Activated T-cell treated with anti-CD3 and anti-CD28 coated beads, Interleukin-2, amount 50 U/mL, for 48 hours (primary cell): ENCODE measurements at regions not wholly inside any gene's neighbourhood (a gene's known extent, or its start where the extent isn't known, plus 50 kb on each side); places are given as distances from the start of the nearest gene placed in this dataset.
"Not testable (repeated sequence)": the region's sequence is repeated elsewhere in the genome, so short reads cannot be mapped to it uniquely, and the experiment has no call there.

Experiments used
- DNase-seq, 2 experiments: peaks; one replicate each; pipeline ENCODE4 v3.0.0-alpha.2; 2020

DNA sequence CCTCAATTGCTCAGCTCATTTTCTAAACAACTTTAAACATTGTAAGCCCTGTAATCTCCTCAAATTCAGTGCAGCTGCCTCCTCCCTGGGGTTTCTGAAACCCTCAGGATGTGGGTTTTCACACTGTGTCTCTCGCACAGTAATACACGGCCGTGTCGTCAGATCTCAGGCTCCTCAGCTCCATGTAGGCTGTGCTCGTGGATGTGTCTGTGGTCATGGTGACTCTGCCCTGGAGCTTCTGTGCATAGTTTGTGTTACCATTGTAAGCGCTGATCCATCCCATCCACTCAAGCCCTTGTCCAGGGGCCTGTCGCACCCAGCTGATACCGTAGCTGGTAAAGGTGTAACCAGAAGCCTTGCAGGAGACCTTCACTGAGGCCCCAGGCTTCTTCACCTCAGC lies 658.4 kb downstream of the TMEM121 start:
- peak; percentile 73 to 77 for DNase-seq

DNA sequence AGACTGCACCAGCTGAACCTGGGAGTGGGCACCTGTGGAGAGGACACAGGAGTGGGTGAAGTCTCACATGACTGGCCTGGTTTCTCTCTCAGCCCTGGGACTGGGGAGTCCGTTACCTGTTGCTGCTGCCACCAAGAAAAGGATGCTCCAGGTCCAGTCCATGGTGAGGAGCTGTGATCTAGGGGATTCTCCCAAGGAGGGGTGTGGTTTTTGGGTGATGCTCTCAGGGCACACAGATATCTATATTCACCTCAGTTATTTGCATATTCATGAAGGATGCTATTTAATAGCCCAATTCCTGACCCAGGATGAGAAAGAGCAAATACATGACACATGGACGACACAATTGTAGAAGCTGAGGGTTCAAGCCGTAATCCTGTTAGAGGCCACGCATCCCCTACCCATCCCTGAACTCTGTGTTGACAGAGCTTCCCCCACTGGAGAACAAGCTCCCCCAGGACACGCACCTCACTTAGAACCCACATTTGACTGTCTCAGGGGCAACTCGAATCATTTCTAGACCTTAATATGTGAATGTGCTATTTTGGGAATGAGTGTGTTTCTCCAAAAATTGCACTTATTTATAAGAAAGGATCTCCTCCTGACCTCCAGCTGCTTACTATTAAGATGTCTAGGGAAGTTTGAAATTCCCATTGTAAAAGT lies 658.9 kb downstream of the TMEM121 start:
- DNase-seq, result not testable (repeated sequence)

DNA sequence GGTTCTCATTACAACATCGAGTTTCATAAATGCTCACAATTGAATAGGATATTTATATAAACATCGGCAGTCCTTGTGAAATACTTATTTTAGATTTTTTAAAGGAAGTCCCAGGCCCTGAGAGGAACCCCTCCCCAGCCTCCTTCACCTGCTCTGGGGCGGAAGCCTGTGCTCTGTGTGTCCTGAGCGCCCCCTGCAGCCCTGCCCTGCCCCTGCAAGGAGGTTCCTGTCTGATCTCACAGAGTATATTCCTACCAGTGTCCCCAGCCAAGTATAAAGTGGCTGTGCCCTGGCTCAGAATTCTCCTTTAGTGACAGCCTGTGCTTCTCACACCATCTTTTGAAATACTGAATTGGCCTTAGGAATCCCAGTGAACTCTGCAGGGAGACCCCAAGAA lies 659.5 kb downstream of the TMEM121 start:
- DNase-seq, result peak; percentile 77 to 81

DNA sequence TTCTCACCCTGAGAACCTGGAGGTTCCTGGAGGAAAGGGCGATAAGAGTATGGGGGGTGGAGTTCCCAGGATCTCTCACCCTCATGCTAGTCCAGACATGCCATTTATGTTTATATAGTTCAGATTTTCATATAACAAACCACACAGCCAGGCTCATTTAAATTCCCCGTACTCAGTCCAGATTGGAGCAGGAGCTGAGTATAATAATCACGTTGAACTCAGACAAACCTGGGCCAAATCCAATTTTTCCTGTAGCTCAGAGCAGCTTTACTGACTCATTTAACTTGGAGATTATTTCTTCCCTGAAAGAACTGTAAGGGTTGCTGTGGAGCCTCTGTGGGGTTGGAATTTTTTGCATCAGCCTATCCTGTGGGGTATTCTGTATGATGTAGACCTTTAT lies 660.8 kb downstream of the TMEM121 start:
- no peak for DNase-seq

DNA sequence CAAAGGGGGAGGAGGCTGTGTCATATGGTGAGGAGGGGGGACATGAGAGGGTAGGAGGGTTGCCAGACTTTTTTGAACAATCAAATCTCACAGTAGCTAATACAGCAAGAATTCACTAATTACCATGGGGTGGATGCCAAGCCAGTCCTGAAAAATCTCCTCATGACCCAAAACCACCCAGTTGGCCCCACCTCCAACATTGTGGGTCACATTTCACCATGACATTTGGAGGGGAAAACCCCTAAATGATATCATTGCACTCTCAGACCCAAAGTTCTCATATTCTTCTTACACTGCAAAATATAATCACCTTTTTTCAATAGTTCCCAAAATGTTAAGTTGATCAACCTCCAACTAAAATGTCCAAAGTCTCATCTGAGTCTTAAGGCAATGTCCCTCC lies 666.3 kb downstream of the TMEM121 start:
- DNase-seq, result peak; percentile 58 to 63

DNA sequence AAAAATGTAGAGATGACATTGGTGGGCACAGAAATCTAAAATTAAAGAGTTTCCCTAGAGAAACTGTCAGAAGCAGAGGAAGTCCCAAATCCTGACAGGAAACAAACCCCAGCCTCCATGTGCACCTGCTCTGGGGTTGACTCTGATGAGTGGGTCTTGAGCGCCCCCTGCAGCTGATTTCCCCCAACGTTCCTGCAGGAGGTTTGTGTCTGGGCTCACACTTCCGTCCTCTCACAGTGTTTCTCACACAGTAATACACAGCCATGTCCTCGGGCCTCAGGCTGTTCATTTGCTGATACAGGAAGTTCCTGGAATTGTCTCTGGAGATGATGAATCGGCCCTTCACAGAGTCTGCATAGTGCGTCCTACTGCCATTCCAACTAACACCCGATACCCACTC lies 670.1 kb downstream of the TMEM121 start:
- peak; percentile 86 to 88 for DNase-seq

DNA sequence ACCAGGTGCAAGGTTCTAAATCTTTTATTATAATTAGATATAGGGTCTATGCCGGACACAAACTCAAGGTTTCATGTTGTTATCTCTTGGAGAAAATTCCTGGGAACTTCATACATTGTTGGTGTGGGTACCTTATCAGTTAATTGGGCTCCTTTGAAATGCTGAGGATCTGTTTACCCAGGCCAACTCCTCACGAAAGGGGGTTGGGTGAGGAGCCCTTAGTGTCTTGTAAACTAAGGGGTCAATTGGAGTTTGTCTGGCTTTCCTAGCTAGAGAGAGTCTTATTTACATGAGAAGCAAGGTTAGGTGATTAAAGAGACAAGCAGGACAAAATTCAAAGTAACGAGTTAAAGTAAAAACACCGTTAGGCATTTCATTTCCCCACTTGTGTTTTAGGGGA lies 670.9 kb downstream of the TMEM121 start:
- DNase-seq, result not testable (repeated sequence)

DNA sequence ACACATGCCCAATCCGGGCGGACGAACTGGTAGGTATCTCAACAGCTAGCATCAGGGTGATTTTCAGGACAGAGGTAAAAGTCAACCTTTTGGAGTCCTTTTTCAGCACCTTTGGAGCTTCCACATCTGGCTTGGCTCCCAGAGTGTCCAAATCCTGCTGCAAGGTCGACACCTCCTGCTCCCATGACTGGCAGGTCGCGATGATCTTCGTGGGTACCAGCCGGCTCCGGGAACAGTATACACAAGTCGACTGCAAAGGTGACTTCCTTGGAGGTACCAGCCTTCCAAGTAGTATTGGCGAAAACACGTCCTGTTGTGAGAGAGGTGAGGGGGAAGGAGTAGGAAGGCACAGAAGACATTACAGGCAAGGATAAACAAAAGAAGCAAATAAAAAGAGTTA lies 672.7 kb downstream of the TMEM121 start:
- no peak for DNase-seq

DNA sequence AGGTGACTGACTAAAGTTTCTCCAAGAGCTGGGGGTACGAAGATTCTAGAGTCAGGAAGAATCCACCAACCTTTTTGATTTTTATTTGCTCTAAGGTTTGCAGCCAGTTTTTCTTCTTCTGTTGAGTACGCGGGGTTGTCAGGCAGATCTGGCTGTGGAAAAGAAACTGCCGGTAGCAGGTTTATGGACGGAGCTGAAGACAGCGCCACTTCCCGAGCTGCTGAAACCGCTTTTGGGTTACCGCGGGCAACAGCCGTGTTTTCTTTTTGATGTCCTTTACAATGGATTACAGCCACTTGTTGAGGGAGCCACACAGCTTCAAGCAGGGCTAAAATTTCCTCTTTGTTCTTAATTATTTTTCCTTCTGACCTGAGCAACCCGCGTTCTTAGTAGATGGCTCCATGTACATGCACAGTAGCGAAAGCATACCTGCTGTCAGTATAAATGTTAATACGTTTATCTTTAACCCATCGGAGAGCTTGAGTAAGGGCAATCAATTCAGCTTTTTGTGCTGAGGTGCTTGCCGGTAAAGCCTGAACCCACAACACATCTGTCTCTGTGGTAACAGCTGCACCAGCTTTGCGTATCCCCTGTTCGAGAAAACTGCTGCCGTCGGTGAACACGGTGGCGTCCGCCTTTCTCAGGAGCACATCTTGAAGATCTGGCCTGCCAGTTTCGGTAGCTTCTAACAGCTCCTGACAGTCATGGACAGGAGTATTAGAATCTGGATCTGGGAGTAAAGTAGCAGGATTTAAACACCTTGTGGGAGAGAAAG lies 674.3 kb downstream of the TMEM121 start:
- DNase-seq, result peak in 1 of 2 experiments; percentile 34

DNA sequence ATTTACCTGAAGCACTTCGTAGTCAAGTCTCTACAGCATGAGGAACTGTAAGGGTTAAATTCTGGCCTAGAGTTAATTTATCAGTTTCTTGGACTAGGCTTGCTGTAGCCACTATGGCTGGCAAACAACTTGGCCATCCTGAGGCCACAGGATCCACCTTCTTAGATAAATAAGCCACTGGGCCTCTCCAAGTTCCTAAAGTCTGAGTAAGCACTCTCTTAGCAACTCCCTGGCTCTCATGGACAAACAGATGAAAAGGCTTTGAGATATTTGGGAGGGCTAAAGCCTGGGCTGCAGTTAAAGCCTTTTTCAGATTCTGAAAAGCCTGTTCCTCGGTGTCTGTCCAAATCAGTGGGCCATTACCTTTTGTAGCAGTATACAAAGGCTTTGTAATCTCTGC lies 675.0 kb downstream of the TMEM121 start:
- no peak for DNase-seq

DNA sequence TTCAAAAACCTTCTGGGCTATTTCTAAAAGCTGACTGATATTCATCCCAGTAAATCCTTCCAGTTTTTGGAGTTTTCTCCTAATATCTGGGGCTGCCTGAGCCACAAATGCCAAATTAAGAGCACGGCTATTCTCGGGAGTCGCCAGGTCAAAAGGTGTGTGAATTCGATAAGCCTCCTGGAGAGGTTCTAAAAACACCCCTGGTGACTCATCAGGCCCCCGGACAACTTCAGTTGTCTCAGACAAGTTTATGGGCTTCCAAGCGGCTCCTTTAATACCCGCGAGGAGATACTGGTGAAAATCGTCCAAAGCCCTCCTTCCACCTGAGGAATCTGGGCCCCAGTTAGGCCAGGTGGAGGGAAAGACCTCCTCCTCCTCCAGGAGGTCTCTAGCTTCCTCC lies 677.1 kb downstream of the TMEM121 start:
- no peak for DNase-seq

DNA sequence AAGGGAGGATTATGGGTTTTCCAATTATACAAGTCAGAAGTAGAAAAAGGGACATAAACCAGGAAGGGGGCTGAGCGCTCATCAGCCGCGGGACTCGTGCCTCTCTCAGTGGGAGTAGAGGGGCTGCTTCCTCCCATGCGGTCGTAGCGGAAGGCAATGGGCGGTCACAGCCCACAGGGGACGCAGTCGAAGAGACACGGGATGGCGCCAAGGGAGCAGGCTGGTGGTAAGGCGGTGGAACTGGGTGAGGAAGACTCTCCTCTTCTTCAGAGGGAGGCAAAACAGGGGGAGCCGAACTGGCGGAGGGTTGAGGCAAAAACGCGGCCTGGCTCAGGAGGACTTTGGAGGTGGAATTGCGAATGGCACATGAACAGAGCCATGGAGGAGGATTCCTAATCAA lies 677.7 kb downstream of the TMEM121 start:
- DNase-seq, result no peak

DNA sequence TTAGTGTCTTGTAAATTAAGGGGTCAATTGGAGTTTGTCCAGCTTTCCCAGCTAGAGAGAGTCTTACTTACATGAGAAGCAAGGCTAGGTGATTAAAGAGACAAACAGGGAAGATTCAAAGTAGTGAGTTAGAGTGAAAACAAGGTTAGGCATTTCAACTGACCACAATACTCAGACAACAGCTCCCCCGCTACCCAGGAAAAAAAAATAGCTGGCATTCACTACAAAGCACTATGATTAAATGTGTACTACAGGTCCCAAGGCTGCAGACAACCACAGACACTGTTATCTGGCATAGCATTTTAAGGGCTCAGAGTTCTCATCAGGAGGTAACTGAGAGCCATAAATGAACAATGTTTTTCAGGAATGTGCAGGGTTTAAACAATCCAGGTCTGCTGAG lies 680.9 kb downstream of the TMEM121 start:
- DNase-seq, result no peak

DNA sequence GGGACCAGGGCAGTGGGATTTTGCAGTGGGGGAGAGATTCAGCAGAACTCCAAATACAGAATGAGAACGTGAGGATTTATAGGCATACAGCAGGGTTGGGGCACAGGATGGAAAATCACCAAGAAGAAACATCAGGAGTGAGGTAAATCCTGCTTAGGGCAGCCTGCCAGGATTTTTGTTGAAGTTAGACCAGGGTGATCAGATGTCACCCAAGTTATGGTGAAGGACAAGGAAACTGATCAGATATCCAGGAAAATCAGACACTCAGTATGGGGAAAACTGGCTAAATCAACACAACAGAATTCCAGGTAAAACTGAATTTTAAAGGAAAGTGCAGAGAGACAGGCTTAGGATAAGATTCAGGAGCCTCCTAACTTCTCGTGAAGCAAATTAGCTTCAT lies 682.4 kb downstream of the TMEM121 start:
- no peak for DNase-seq

DNA sequence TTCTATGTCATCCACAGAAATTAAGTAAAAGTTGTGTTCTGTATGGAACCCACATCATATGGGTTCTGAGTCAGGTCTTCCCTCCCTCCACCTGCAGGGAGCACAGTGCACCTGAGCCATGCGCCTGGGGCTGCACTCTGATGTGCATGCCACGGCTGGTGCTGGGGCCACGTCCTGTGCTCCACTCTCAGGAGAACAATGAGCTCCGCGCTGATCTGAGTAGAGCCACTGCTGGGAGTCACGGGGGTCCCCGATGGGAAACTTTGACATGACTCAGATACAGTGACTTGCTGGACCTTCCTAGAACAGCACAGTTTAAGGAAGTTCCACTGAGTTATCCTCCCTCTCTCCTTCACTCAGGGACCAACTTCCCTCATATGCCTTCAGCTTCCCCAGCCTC lies 683.4 kb downstream of the TMEM121 start:
- no peak for DNase-seq

DNA sequence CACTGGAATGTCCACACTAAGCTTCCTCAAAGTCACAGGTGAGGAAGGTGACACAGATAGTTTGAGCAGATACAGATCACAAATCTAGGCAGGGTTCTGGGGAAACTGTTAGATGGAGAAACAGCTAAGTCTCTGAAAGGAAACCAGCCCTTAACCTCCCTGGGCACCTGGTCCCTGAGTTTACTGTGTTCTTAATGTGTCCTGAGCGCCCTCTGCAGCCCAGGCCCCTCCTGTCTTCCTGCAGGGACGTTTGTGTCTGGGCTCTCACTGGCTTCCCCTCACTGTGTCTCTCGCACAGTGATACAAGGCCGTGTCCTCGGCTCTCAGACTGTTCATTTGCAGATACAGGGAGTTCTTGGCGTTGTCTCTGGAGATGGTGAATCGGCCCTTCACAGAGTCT lies 684.3 kb downstream of the TMEM121 start:
- DNase-seq, result no peak

DNA sequence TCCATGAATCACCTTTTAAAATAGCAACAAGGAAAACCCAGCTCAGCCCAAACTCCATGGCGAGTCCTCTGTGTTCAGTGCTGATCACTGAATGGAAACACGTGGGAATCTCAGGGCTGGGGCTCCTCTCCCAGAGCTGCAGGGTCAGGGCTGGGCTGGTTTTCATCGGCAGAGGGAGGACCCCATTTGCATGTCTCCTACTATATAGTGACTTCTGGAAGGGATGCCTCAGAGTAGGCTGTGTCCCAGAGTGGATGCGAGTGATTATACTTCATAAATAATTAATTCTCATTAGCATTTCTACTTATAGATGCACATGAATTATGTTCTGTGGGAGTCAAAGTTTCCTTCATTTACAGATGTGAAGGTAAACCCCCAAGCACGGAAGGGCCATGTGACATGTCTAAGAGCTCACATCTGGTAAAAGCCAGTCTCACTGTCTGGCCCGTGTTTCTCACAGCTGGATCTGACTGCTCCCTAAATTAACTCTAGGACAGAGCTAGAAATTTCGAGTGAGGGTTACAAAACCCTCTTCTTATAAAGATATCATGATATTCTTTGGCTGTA lies 685.0 kb downstream of the TMEM121 start:
- DNase-seq, result no peak

DNA sequence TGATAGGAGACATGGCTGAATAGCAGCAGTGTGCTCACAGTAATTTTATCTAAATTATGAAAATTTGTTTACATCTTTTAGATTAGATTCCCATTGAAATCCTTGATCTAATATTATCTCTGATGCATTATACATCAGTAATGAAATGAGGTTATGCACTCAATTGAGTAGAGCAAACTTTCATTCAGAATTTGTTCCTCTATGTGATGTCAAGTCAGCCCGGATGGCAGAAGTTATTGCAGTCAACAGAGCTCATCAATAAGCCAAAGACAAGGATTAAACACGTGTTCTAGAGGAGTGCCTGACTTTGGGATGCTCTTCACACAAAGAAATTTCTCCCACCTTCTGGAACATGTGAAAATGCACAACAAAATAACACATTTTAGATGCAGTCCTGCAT lies 688.8 kb downstream of the TMEM121 start:
- DNase-seq, result no peak

DNA sequence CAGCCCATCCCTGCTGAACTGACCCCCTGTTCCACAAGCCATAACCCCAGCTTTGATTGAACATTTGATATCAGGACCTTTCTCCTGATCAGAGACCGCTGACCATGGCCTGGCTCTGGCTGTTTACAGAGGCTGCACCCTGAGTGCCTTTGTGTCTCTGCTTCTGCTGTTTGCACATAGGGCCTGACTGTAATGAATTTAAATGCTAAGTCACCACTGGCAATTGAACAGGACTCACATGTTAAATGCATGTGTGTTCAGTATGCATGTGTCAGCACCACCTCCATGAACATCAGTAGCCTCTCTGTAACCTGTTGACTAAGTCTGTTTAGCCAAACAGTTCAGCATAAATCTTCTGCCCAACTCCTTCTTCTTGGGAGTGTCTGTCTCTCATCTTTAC lies 690.3 kb downstream of the TMEM121 start:
- DNase-seq, result no peak

DNA sequence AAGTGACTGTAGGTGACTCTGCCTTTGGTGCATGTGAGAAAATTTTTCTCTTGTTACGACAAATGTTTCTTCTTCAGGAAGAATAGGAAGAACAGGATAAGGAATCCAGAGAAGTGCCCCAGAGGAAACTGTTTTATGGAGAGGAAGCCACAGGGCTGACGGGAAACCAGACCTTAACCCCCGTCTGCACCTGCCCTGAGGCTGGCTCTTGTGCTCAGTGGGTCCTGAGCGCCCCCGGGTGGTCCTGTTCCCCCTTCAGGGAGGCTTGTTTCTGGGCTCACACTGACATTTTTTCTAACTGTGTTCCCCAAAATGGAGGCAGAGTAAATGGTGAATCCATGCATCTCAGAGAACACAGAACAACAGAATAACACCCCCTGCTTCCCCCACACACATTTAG lies 691.8 kb downstream of the TMEM121 start:
- no peak for DNase-seq

DNA sequence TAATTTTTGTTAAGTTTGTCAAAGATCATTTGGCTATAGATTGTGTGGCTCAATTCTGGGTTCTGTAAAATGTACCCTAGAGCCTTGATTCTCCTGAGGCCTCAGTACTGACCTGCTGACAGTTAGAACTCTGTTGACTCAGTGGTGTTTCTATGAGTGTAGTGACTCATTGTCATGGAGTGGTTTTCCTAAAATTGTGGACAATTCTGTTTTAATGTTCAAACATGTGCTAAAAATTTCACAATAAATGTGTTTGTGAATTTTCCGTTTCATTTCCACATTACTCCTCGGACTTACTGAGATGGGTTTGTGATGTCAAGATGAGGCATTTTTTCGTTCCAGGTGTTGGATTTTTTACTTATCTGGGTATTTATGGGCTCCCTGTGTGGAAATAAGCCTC lies 695.9 kb downstream of the TMEM121 start:
- DNase-seq, result no peak

DNA sequence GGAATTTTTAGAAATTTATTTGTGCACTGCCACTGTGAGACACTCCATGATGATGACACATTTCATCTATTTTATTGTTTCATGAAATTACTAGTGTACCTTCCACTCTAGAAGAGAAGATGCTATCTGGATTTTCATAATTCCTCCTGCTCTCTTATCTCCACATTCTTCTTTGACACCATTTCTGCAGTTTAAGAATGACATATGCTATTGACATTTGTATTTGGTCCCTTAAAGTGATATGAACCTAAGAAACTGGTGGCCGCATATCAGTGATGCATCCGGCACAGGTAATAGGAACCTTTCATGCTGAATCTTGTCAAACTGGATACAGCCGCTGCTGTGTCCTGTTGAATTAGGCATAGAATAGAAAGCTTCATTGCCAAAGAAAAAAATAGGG lies 696.3 kb downstream of the TMEM121 start:
- no peak for DNase-seq

DNA sequence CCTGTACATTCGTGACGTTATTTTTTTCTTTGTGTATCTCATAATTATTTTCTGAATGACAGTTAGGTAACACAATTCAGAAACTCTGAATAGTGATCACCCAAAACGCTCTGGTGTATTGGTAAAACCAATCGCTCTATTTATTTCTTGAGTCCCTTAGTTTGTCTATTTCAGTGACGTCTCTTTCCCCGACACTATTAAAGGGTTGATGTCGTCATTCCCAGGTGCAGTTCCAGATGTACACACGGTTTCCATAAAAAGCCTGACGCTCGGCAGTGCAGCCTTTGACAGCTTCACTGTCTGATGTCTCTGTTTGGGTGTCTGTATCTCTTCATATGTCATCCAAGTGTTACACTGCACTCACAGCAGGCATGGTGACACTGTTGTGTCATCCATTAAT lies 701.4 kb downstream of the TMEM121 start:
- no peak for DNase-seq

DNA sequence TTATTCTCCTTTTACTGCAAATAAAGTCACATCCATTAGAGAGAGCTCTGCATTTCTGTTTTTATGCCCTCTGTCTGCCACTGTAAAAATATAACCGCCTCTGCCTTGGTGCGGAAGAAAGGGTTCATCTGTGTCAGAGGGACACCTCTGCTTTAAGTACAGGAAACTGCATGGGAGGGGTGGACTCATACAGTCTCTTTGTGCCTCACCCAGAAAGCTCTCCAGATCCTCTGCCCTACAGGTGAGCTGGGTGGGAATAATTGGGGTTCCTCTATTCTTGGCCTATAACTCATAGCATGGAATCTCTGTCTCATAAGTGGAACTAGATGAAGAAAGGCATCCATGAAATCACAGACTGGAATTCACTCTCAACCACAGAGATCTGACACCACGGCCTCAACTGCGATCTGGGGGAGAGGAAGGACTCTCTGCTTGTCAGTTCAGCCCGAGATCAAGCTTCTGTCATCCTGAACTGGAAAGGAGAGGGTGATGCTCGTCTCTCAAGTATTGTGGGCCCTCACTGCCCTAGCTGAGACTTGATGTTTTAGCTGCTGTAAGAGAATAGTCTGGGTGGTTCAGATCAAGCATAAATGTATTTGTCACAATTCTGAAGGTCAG lies 702.3 kb downstream of the TMEM121 start:
- DNase-seq, result peak; percentile 43 to 45
